ENCODE measurements at regions not wholly inside any gene's neighbourhood (a gene's known extent, or its start where the extent isn't known, plus 50 kb on each side); places are given as distances from the start of the nearest gene placed in this dataset.
"Not testable (repeated sequence)": the region's sequence is repeated elsewhere in the genome, so short reads cannot be mapped to it uniquely, and the experiment has no call there.

DNA sequence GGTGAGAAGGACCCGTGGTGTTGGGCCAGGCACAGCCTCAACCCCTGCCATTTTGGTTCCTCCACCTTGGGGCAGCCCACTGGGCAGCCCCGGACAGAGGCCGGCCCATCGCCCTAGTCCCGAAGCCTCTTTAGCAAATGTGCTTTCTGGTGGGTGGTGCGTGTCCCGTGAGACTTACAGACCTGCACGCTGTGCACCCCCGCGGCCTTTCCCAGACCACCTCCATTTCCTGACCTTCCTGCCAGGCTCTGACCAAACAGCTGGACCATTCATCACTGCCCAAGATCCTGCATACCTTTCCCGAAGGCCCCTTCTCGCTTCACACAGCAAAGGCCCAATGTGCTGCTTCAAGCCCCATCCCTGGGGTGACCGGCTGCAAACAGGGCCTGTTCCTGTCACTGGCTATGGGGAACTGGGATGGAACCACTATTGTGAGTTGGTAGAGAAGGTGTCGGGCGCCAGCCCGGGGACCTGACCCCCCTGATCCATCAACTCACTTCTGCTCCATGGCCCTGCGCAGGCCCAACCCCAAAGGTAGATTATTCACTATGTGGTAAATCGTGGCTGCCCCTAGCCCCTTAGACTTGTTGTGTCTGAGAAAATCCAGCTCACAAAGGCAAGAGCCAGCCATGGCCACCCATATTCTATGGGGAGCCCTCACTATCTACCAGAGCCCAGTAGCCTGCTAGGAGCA is 341.0 kb downstream of the EIPR1 start:
- Histone ChIP-seq H3K9ac (ENCODE audit: low read depth in 2 of 2, low read length in 2 of 2) (no peak overlapping the region), H3K36me3 (no peaks in the 10 kb centered on the region), H3K27ac (no peak overlapping the region), H3K4me1 (no peaks in the 10 kb centered on the region), H3K27me3 (no peaks in the 10 kb centered on the region), H3K4me3 (no peak overlapping the region), H3K9me3 (no peaks in the 10 kb centered on the region)
- no peak for DNase-seq
- TF ChIP-seq, protein P1, sequence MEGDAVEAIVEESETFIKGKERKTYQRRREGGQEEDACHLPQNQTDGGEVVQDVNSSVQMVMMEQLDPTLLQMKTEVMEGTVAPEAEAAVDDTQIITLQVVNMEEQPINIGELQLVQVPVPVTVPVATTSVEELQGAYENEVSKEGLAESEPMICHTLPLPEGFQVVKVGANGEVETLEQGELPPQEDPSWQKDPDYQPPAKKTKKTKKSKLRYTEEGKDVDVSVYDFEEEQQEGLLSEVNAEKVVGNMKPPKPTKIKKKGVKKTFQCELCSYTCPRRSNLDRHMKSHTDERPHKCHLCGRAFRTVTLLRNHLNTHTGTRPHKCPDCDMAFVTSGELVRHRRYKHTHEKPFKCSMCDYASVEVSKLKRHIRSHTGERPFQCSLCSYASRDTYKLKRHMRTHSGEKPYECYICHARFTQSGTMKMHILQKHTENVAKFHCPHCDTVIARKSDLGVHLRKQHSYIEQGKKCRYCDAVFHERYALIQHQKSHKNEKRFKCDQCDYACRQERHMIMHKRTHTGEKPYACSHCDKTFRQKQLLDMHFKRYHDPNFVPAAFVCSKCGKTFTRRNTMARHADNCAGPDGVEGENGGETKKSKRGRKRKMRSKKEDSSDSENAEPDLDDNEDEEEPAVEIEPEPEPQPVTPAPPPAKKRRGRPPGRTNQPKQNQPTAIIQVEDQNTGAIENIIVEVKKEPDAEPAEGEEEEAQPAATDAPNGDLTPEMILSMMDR (IDR thresholded peaks at IDR 0.05), result no peak
- intact Hi-C loops (cut with DNase I), result no loop called here

DNA sequence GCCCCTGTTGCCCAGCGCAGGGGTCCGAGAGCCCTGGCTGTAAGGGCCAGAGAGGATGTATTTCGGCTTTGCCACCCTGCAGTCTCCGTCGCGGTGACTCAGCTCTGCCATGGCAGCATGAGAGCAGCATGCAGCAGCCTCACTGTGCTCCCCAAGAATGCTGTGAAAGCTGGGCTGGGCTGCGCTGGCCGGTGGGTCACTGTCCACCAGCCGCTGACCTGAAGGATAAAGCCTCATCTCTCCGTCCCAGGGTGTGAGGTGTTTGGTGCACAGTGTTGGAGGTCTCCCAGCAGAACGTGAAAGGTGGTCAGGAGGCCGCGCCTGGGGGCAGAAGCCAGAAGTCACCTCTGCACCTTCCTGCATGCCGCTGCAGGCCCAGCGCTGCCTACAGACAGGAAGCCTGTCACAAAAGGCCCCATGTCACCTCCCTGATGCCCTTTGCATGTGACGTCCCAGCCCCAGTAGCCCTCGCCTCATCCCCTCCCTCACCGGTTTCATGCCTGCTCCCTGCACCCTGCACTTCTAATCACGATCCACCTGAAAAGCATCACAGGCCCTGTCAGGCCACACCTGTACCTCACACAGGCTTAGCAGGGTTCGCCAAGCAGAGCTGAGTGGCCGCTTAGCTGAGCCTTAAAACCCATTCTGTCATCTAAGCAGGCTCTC is 342.1 kb downstream of the EIPR1 start:
- intact Hi-C loops (cut with DNase I), result no loop called here
- Histone ChIP-seq H3K9me3 (no peaks in the 10 kb centered on the region), H3K27ac (no peak overlapping the region), H3K36me3 (no peaks in the 10 kb centered on the region), H3K9ac (ENCODE audit: low read depth in 2 of 2, low read length in 2 of 2) (no peak overlapping the region), H3K4me3 (no peak overlapping the region), H3K27me3 (no peaks in the 10 kb centered on the region), H3K4me1 (no peaks in the 10 kb centered on the region)
- no peak for DNase-seq
- TF ChIP-seq, protein P1 (IDR thresholded peaks at IDR 0.05), result no peak

DNA sequence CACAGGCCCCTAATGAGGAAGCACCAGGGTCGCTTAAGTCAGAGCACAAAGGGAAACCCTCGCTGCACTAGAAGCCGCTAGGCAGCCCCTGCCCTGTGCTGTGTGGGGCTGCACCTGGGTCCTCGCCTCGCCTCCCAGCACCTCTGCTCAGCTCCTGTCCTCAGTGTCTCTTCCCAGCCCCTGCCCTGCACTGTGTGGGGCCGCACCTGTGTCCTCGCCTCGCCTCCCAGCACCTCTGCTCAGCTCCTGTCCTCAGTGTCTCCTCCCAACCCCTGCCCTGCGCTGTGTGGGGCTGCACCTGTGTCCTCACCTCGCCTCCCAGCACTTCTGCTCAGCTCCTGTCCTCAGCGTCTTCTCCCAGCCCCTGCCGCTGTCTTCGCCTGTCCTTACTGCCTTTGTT is 342.8 kb downstream of the EIPR1 start:
- H3K36me3 ChIP-seq, result no peaks in the 10 kb centered on the region
- intact Hi-C loops (cut with DNase I), result no loop called here
- no peaks in the 10 kb centered on the region for H3K27me3 ChIP-seq
- H3K4me3 ChIP-seq, result no peak overlapping the region
- no peak for DNase-seq
- H3K9me3 ChIP-seq, result no peaks in the 10 kb centered on the region
- H3K4me1 ChIP-seq, result no peaks in the 10 kb centered on the region
- TF ChIP-seq, protein P1 (IDR thresholded peaks at IDR 0.05), result no peak
- H3K27ac ChIP-seq, result no peak overlapping the region
- H3K9ac ChIP-seq (ENCODE audit: low read depth in 2 of 2, low read length in 2 of 2), result no peak overlapping the region

DNA sequence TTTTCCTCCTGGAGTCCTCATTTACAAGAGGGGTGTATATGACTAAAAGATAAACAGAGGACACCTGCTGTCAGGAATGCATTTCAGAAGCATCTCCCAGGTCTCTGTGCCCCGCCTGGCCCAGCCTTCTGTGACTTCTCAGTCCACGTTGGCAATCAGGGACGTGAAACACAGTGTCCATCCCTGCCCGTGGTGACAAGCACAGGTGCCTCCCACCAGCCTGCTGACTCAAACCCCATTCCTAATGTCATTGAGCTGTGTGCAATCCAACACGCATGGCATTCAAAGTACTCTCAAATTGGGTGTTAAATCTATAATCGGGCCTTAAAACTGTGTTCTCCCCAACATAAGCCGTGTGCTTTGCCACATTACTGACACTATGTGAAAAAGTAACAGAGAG is 343.2 kb downstream of the EIPR1 start:
- no peak for DNase-seq
- TF ChIP-seq, protein P1 (IDR thresholded peaks at IDR 0.05), result no peak
- Histone ChIP-seq H3K27me3 (no peaks in the 10 kb centered on the region), H3K4me1 (no peaks in the 10 kb centered on the region), H3K9ac (ENCODE audit: low read depth in 2 of 2, low read length in 2 of 2) (no peak overlapping the region), H3K36me3 (no peaks in the 10 kb centered on the region), H3K4me3 (no peak overlapping the region), H3K27ac (no peak overlapping the region), H3K9me3 (no peaks in the 10 kb centered on the region)
- intact Hi-C loops (cut with DNase I), result no loop called here

DNA sequence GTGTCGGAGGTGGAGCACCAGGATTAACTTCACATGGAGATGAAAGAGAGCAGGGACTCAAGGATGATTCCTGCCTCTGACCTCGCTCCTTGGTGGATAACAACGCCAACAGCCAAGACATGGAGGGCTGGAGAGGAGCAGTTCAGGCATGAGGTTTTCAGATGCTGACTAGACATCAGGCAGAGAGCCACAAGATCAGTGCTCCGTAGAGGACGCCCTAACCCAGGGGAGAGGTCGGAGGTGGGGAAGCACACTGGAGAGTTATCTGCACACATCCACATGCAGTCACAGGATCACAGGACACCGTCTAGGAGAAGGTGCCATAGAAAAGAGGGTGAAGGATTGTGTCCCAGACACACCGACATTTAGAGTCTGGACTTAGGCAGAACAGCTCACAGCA is 344.3 kb downstream of the EIPR1 start:
- Histone ChIP-seq H3K27me3 (no peaks in the 10 kb centered on the region), H3K27ac (no peak overlapping the region), H3K36me3 (no peaks in the 10 kb centered on the region), H3K9me3 (no peaks in the 10 kb centered on the region), H3K4me1 (no peaks in the 10 kb centered on the region), H3K9ac (ENCODE audit: low read depth in 2 of 2, low read length in 2 of 2) (no peak overlapping the region), H3K4me3 (no peak overlapping the region)
- TF ChIP-seq, protein P1 (IDR thresholded peaks at IDR 0.05), result no peak
- no peak for DNase-seq
- intact Hi-C loops (cut with DNase I), result no loop called here

DNA sequence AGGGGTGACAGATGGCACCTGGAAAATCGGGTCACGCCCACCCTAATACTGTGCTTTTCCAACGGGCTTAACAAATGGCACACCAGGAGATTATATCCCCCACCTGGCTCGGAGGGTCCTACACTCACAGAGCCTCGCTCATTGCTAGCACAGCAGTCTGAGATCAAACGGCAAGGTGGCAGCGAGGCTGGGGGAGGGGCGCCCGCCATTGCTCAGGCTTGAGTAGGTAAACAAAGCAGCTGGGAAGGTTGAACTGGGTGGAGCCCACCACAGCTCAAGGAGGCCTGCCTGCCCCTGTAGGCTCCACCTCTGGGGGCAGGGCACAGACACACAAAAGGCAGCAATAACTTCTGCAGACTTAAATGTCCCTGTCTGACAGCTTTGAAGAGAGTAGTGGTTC is 346.8 kb downstream of the EIPR1 start:
- intact Hi-C loops (cut with DNase I); H3K9me3 ChIP-seq; DNase-seq; H3K27ac ChIP-seq; H3K4me3 ChIP-seq; H3K36me3 ChIP-seq; H3K27me3 ChIP-seq; H3K4me1 ChIP-seq; H3K9ac ChIP-seq (ENCODE audit: low read depth in 2 of 2, low read length in 2 of 2): not testable (repeated sequence)

Measured in colonic mucosa (tissue), 4 donors.